ENCODE measurements at regions not wholly inside any gene's neighbourhood (a gene's known extent, or its start where the extent isn't known, plus 50 kb on each side); places are given as distances from the start of the nearest gene placed in this dataset.
"Not testable (repeated sequence)": the region's sequence is repeated elsewhere in the genome, so short reads cannot be mapped to it uniquely, and the experiment has no call there.

GRCh38 chr4:57312296-57312695 is 202.1 kb upstream of the IGFBP7 start:
- ATAC-seq: no peak

- ATAC-seq: no peak
These were observed 199.5 kb upstream of the IGFBP7 start for GRCh38 chr4:57309658-57310057.

- no peak for ATAC-seq
These were observed 198.1 kb upstream of the IGFBP7 start for GRCh38 chr4:57308301-57308700.

- no peak for ATAC-seq
These were observed 195.7 kb upstream of the IGFBP7 start for GRCh38 chr4:57305836-57306235.

- no peak for ATAC-seq
These were observed 193.0 kb upstream of the IGFBP7 start for GRCh38 chr4:57303012-57303751.

- not testable (repeated sequence) for ATAC-seq
These were observed 190.1 kb upstream of the IGFBP7 start for GRCh38 chr4:57300300-57300699.

- no peak for ATAC-seq
These were observed 181.7 kb upstream of the IGFBP7 start for GRCh38 chr4:57291911-57292310.

- no peak for ATAC-seq
These were observed 177.8 kb upstream of the IGFBP7 start for GRCh38 chr4:57287687-57288604.

GRCh38 chr4:57282933-57283310 is 172.7 kb upstream of the IGFBP7 start:
- no peak for ATAC-seq

GRCh38 chr4:57280481-57280880 is 170.3 kb upstream of the IGFBP7 start:
- no peak for ATAC-seq

- no peak for ATAC-seq
These were observed 168.6 kb upstream of the IGFBP7 start for GRCh38 chr4:57278780-57279179.

GRCh38 chr4:57274082-57274481 is 163.9 kb upstream of the IGFBP7 start:
- ATAC-seq: no peak

GRCh38 chr4:57270346-57270745 is 160.2 kb upstream of the IGFBP7 start:
- ATAC-seq: no peak

GRCh38 chr4:57265831-57266582 is 155.8 kb upstream of the IGFBP7 start:
- no peak for ATAC-seq

GRCh38 chr4:57254754-57255153 is 144.6 kb upstream of the IGFBP7 start:
- no peak for ATAC-seq

GRCh38 chr4:57249083-57249482 is 138.9 kb upstream of the IGFBP7 start:
- ATAC-seq: peak; percentile 54

GRCh38 chr4:57243076-57243475 is 132.9 kb upstream of the IGFBP7 start:
- ATAC-seq: no peak

GRCh38 chr4:57234252-57234775 is 124.1 kb upstream of the IGFBP7 start:
- no peak for ATAC-seq

- ATAC-seq: no peak
These were observed 123.2 kb upstream of the IGFBP7 start for GRCh38 chr4:57233386-57233785.

GRCh38 chr4:57231781-57232180 is 121.6 kb upstream of the IGFBP7 start:
- ATAC-seq: peak; percentile 79

GRCh38 chr4:57220734-57221133 is 110.5 kb upstream of the IGFBP7 start:
- ATAC-seq: peak; percentile 73

- no peak for ATAC-seq
These were observed 110.0 kb upstream of the IGFBP7 start for GRCh38 chr4:57220172-57220571.

- no peak for ATAC-seq
These were observed 109.2 kb upstream of the IGFBP7 start for GRCh38 chr4:57219431-57219830.
